Forelimb muscle (tissue), 1 donor: ENCODE measurements at regions not wholly inside any gene's neighbourhood (a gene's known extent, or its start where the extent isn't known, plus 50 kb on each side); places are given as distances from the start of the nearest gene placed in this dataset.
"Not testable (repeated sequence)": the region's sequence is repeated elsewhere in the genome, so short reads cannot be mapped to it uniquely, and the experiment has no call there.

Experiments
- DNase-seq: peaks from one replicate; pipeline ENCODE4 v3.0.0-alpha.2; 2013; ENCODE audit warnings: low read depth

GRCh38 chr4:30586850-30587249 is 133.3 kb upstream of the PCDH7 start:
- no peak for DNase-seq

- DNase-seq = not testable (repeated sequence)
Observed at GRCh38 chr4:30589669-30590068, 130.5 kb upstream of the PCDH7 start.

GRCh38 chr4:30600246-30601017 is 119.7 kb upstream of the PCDH7 start:
- no peak for DNase-seq

GRCh38 chr4:30601070-30601865 is 118.9 kb upstream of the PCDH7 start:
- no peak for DNase-seq

- DNase-seq = no peak
Observed at GRCh38 chr4:30605616-30606190, 114.5 kb upstream of the PCDH7 start.

- DNase-seq = no peak
Observed at GRCh38 chr4:30610361-30610760, 109.8 kb upstream of the PCDH7 start.

DNA sequence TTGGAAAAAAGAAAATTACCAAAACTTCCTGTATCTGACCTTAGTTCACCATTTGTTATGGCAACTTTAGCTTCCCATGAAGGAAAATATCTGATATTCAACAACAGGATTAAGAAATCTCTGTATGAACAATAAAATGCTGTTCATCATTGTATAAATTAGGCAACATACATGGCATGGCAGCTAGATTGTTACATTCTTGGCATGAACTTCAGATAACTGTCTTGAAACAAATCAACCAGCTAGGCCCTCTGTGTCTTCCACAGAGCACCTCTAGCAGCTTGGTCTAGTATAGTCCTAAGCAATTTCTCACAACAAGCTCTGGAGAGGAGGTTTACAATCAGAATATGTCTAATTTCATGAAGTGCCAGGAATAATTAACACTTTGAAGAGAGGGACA is 105.4 kb upstream of the PCDH7 start:
- no peak for DNase-seq

DNA sequence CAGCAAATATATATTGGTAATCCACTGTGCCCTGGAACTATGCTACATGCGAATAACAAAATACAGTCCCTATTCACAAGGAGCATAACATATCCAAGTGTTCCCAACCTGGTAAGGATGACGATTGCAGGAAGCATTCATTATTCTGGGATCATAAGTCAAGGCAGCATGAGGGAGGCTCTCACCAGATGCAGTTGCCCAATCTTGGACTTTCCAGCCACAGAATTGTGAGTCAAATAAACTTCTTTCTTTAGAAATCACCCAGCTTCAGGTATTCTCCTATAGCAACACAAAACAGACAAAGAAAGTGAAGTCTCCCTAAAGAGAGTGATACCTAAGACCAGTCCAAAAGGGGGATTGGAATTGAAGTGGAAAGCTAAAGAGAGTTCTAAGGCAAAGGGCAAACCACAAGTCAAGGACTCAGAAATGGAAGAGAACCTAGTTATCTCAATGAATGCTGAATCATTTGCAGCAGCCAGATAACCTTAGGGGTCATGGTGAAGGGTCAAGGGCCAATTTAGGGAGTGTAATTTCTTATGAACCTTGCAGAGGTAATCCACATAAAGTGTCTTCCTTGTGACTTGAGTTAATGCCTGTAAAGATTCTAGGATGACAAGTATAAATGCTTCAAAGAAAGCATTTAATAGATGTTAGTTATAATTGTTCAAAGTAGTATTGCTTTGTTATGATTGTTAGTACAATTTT is 103.1 kb upstream of the PCDH7 start:
- no peak for DNase-seq

DNA sequence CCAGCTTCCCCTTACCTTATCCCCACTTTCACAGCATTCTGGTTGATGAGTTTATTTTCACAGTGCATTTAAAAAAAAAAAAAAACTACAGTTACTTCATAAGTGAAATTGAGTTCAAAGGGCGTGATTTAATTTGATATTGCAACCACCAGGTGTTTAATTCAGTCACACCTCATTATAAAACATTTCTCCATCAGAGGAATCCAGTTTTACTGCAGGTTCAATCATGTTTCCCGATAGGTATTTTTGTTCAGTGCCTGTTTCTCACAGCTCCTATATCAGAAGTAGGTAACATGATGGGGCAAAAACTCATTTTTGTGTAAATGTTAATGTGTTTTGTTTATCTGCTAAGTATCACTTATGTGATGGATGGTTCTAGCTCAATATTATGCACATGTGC is 102.3 kb upstream of the PCDH7 start:
- DNase-seq = no peak

- no peak for DNase-seq
Observed at GRCh38 chr4:30619679-30620078, 100.5 kb upstream of the PCDH7 start.

- DNase-seq = no peak
Observed at GRCh38 chr4:30620711-30621110, 99.5 kb upstream of the PCDH7 start.

GRCh38 chr4:30630431-30630830 is 89.7 kb upstream of the PCDH7 start:
- DNase-seq = no peak

DNA sequence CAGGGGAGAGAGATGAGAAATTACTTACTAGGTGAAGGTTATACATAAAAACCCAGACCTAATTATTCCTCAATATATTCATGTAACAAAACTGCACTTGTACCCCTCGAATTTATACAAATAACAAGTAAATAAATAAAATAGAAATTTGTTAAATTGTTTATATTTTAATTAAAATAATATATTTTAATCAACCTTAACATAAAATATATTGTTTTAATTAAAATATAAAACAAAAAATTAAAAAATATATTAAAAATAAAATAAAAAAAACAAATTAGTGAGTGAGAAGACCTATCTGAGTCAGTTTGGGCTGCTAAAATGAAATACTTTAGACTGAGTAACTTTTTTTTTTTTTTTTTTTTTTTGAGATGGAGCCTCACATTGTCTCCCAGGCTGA is 87.4 kb upstream of the PCDH7 start:
- DNase-seq = no peak

- no peak for DNase-seq
Observed at GRCh38 chr4:30641345-30641744, 78.8 kb upstream of the PCDH7 start.

DNA sequence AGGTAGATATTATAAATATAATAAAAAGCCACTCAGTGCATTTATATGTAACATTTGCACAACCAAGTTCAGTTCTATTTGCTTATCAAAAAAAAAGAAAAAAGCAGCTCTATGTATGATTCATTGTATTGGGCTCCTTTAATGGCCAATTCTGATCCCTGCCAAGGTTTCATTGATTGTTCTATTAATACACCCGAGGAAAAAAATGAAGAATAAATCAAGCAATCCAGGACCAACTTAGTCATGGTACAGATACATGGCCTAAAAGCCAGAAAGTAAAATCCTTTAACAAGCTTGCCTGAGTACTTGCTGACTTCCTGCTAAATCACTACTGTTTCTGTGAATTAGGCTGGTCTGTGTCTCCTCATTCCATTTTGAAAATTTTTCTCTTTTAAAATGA is 77.6 kb upstream of the PCDH7 start:
- no peak for DNase-seq

DNA sequence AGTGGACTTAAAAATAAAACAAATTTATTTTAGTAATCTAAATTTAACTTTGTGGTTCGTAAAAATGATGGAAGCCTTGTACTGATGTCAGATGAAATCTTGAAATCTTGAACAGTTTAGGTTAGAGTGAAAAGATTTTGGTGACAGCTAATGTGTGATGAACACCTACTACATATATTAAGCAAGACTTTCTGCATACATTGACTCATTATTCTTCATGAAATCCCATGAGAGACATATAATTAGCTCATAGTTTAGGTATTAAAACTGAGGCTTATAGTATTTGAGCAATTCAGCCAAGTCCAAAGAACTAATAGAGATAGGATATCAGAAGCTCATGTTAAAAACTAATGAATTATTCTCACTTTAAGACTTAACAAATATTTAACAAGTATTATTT is 66.9 kb upstream of the PCDH7 start:
- no peak for DNase-seq

- DNase-seq = no peak
Observed at GRCh38 chr4:30656828-30657227, 63.3 kb upstream of the PCDH7 start.

- no peak for DNase-seq
Observed at GRCh38 chr4:30667919-30668318, 52.2 kb upstream of the PCDH7 start.

GRCh38 chr4:30670206-30670605 is 50.0 kb upstream of the PCDH7 start:
- DNase-seq = no peak
